K562 (cell line): ENCODE measurements at regions not wholly inside any gene's neighbourhood (a gene's known extent, or its start where the extent isn't known, plus 50 kb on each side); places are given as distances from the start of the nearest gene placed in this dataset.

Source experiments
- ATAC-seq: fragments of 200-7000 bp; cut with Tn5 transposase; 3 replicates; pipeline ENCODE4 v1.9.1; 2020; ENCODE audit warnings: moderate library complexity
- BruUV-seq: library from RNA; stranded (reverse); fragments of 400-500 nt; replicated peaks from 2 replicates; lab custom pipeline; 2021; lab: Mats Ljungman, UMichigan
- CTCF ChIA-PET: fragments of 300-600 bp; formaldehyde crosslinking; extraction: SDS; loops from one replicate; lab custom pipeline; 2021; ENCODE audit warnings: low intra/inter-chr PET ratio; lab: Yijun Ruan, JAX
- POLR2A ChIA-PET: fragments of 300-600, 350-650 bp; sonication (Branson Sonifier 250); formaldehyde crosslinking; extraction: SDS; loops from one replicate; lab custom pipeline; 2021; ENCODE audit warnings: antibody characterized with exemption, inconsistent platforms; lab: Yijun Ruan, JAX
- DNase-seq, 4 experiments: peaks; one replicate each; pipeline versions ENCODE4 v3.0.0 to v3.0.0-alpha.2; 2011 to 2018; ENCODE audit warnings: low spot score in 3 of 4, mixed read lengths in 3 of 4; ENCODE audit errors: extremely low read depth in 1 of 4
- FAIRE-seq: peaks from 2 replicates; lab custom pipeline; 2011; peaks lifted over from hg19 to GRCh38; lab: Jason Lieb, UNC
- H2AFZ ChIP-seq: 2 replicates; pipeline ENCODE4 v1.6.0; 2011; ENCODE audit warnings: low read depth, low read length, control low read depth, inconsistent platforms
- H3K27ac ChIP-seq: fragments of 200-600 bp; 3 replicates; pipeline ENCODE4 v1.8.0; 2011; ENCODE audit warnings: low read depth, mild to moderate bottlenecking, control low read depth, inconsistent platforms, low read length, moderate library complexity, mixed read lengths; ENCODE audit errors: extremely low read depth
- H3K27me3 ChIP-seq, 2 experiments: fragments of 300-600 bp in 1 of 2; 2 replicates in 1 of 2; 3 replicates in 1 of 2; pipeline versions ENCODE4 v1.6.0 to v1.8.0; 2011; ENCODE audit warnings: inconsistent platforms in 2 of 2, low read length in 2 of 2, mild to moderate bottlenecking in 1 of 2, mixed read lengths in 1 of 2, moderate library complexity in 1 of 2; ENCODE audit not compliant: control insufficient read depth in 2 of 2, insufficient read depth in 2 of 2
- H3K36me3 ChIP-seq: fragments of 300-600 bp; 3 replicates; pipeline ENCODE4 v1.8.0; 2011; ENCODE audit warnings: mild to moderate bottlenecking, low read length, inconsistent platforms; ENCODE audit not compliant: control insufficient read depth, insufficient read depth
- H3K4me1 ChIP-seq, 2 experiments: fragments of 200-600 bp in 1 of 2; replicated peaks in 1 of 2; 2 replicates in 1 of 2; 3 replicates in 1 of 2; pipeline versions ENCODE4 v1.5.1 to v1.8.0; 2011; ENCODE audit warnings: inconsistent platforms in 2 of 2, low read length in 2 of 2, mild to moderate bottlenecking in 1 of 2, mixed read lengths in 1 of 2, moderate library complexity in 1 of 2; ENCODE audit not compliant: control insufficient read depth in 2 of 2, insufficient read depth in 2 of 2
- H3K4me2 ChIP-seq: 2 replicates; pipeline ENCODE4 v1.6.1; 2011; ENCODE audit warnings: low read length, control low read depth, inconsistent platforms, mixed read lengths; ENCODE audit not compliant: insufficient read depth
- H3K4me3 ChIP-seq: fragments of 200-600 bp; sonication (generic), shearing (Covaris generic); 2 replicates; pipeline ENCODE4 v1.5.1; 2016; ENCODE audit warnings: control low read depth, inconsistent platforms
- H3K79me2 ChIP-seq: fragments of 200-600 bp; 3 replicates; pipeline ENCODE4 v1.8.0; 2011; ENCODE audit warnings: low read length, inconsistent platforms; ENCODE audit not compliant: control insufficient read depth, insufficient read depth
- H3K9ac ChIP-seq, 2 experiments: 2 replicates each; pipeline versions ENCODE4 v1.6.0 to v1.6.1; 2011; ENCODE audit warnings: low read depth in 2 of 2, low read length in 2 of 2, control low read depth in 1 of 2, inconsistent platforms in 1 of 2, mild to moderate bottlenecking in 1 of 2, mixed read lengths in 1 of 2; ENCODE audit not compliant: insufficient read depth in 1 of 2
- H3K9me1 ChIP-seq: one replicate; pipeline ENCODE4 v1.6.0; 2011; ENCODE audit warnings: inconsistent platforms, mild to moderate bottlenecking, low read length, moderate library complexity; ENCODE audit not compliant: control insufficient read depth, insufficient read depth
- H3K9me3 ChIP-seq: replicated peaks from 2 replicates; pipeline ENCODE4 v1.5.1; 2011; ENCODE audit warnings: low read depth, low read length, inconsistent platforms; ENCODE audit not compliant: control insufficient read depth, insufficient read depth
- H4K20me1 ChIP-seq: replicated peaks from 2 replicates; pipeline ENCODE4 v1.6.1; 2011; ENCODE audit warnings: low read length, inconsistent platforms, mixed read lengths; ENCODE audit not compliant: control insufficient read depth, insufficient read depth
- ARHGAP35 ChIP-seq: fragments of 450-650 bp; IDR thresholded peaks from 2 replicates; pipeline ENCODE4 v1.6.1; 2018; ENCODE audit not compliant: partially characterized antibody
- CBX3 ChIP-seq, 2 experiments: IDR thresholded peaks; 1 replicate in 1 of 2; 2 replicates in 1 of 2; pipeline ENCODE4 v1.6.1; 2012; ENCODE audit warnings: inconsistent platforms in 2 of 2, low read length in 2 of 2, borderline replicate concordance in 1 of 2, control low read depth in 1 of 2
- DLX4 ChIP-seq: fragments of 250-450 bp; sonication (Bioruptor Pico); IDR thresholded peaks from 2 replicates; pipeline ENCODE4 v1.6.1; 2021; ENCODE audit warnings: mild to moderate bottlenecking
- ELF2 ChIP-seq: fragments of 250-450 bp; sonication (Bioruptor Pico); IDR thresholded peaks from 2 replicates; pipeline ENCODE4 v1.5.0; 2021; ENCODE audit warnings: mild to moderate bottlenecking
- FOXK2 ChIP-seq, 2 experiments: fragments of 450-650 bp; IDR thresholded peaks in 1 of 2; conservative IDR thresholded peaks in 1 of 2; 2 replicates each; pipeline ENCODE4 v1.6.1; 2016; ENCODE audit warnings: low read depth in 2 of 2, mild to moderate bottlenecking in 1 of 2
- KLF10 ChIP-seq: fragments of 250-450 bp; sonication (Bioruptor Pico); IDR thresholded peaks from 2 replicates; pipeline ENCODE4 v1.6.1; 2021; ENCODE audit warnings: matching md5 sums
- MCM7 ChIP-seq, 2 experiments: fragments of 450-650 bp; IDR thresholded peaks; 2 replicates each; pipeline ENCODE4 v1.6.1; 2016 to 2018
- NONO ChIP-seq, 2 experiments: fragments of 200-400 bp in 1 of 2; fragments of 450-650 bp in 1 of 2; formaldehyde crosslinking in 1 of 2; IDR thresholded peaks; 2 replicates each; pipeline ENCODE4 v1.6.1; 2017; ENCODE audit warnings: low read depth in 2 of 2, mild to moderate bottlenecking in 2 of 2, moderate library complexity in 2 of 2, low read length in 1 of 2
- WGBS: fragments of 100-300 bp; shearing (Covaris generic); methylation state at CpG from one replicate; pipeline ENCODE4 v1.1.6; 2016; ENCODE audit warnings: low coverage, mixed read lengths; ENCODE audit not compliant: insufficient coverage; ENCODE audit errors: missing lambda C conversion rate; 5-methylcytosine and 5-hydroxymethylcytosine counted together
- in situ Hi-C: fragments of 300-500 bp; cut with MboI; formaldehyde crosslinking; loops from 4 replicates; pipeline ENCODE4 v1.15.0; 2018; ENCODE audit warnings: inconsistent platforms, mixed read lengths
- intact Hi-C: fragments of 100-400 bp; cut with micrococcal nuclease; formaldehyde crosslinking; loops from 2 replicates; pipeline ENCODE4 v1.14.2; 2022
- TF ChIP-seq, protein P1 (sequence below): sonication (generic); formaldehyde crosslinking; IDR thresholded peaks from 2 replicates; pipeline ENCODE4 v1.8.1; 2023; ENCODE audit warnings: mild to moderate bottlenecking, missing genetic modification reagents
- TF ChIP-seq, protein P2 (sequence below): sonication (generic); formaldehyde crosslinking; IDR thresholded peaks from 2 replicates; pipeline ENCODE4 v1.9.0; 2022; ENCODE audit warnings: mild to moderate bottlenecking, missing genetic modification reagents
- TF ChIP-seq, protein P3 (sequence below): fragments of 450-650 bp; IDR thresholded peaks from 2 replicates; pipeline ENCODE4 v1.7.1; 2018; ENCODE audit warnings: mild to moderate bottlenecking, low read depth; ENCODE audit not compliant: partially characterized antibody
- TF ChIP-seq, protein P4 (sequence below): fragments of 450-650 bp; formaldehyde crosslinking; IDR thresholded peaks from 2 replicates; pipeline ENCODE4 v1.4.0; 2020; ENCODE audit warnings: mild to moderate bottlenecking, moderate library complexity

GRCh38 chr1:116462722-116463121 lies 89.7 kb downstream of the ATP1A1 start:
- in situ Hi-C loops, result no loop called here
- BruUV-seq, result no TSS peak

More at GRCh38 chr1:116462722-116463121, 89.7 kb downstream of the ATP1A1 start:
- ATAC-seq (no peak), DNase-seq (no peak), FAIRE-seq (no peak)
- Histone ChIP-seq H3K4me1 (peaks cover 4 to 20% of the 10 kb centered on the region in 2 experiments; a peak in 3 of 5 replicates), H3K79me2 (no peaks in the 10 kb centered on the region), H4K20me1 (no peaks in the 10 kb centered on the region), H3K27ac (no peak overlapping the region), H3K4me3 (no peak overlapping the region), H3K27me3 (no peaks in the 10 kb centered on the region), H3K9me3 (no peaks in the 10 kb centered on the region), H3K4me2 (no peak overlapping the region), H3K9ac (no peak overlapping the region), H3K9me1 (no peaks in the 10 kb centered on the region), H3K36me3 (no peaks in the 10 kb centered on the region), H2AFZ (no peak overlapping the region)
- CTCF ChIA-PET, result no interaction called here
- POLR2A ChIA-PET, result interaction anchor here (0.7 to 1.6 kb wide), 5 partner anchors 9 to 187 kb away, joined by 3 to 5 read pairs (median 3); partner anchors contain the start of gene ATP1A1
- intact Hi-C loops, result no loop called here
- 13% methylated on average over 4 of the region's 4 CpGs for WGBS
- TF ChIP-seq NONO (IDR thresholded peaks at IDR 0.05; ENCODE audit: low read depth in 2 of 2, low read length in 1 of 2) (no peak), FOXK2 (conservative IDR thresholded peaks at IDR 0.05 in 1 of 2, IDR thresholded peaks at IDR 0.05 in 1 of 2; ENCODE audit: low read depth in 2 of 2) (no peak), MCM7 (IDR thresholded peaks at IDR 0.05) (no peak), ELF2 (CRISPR knock-in tag) (no peak), CBX3 (IDR thresholded peaks at IDR 0.05; ENCODE audit: borderline replicate concordance in 1 of 2, low read length in 2 of 2) (no peak), KLF10 (no peak), DLX4 (no peak), ARHGAP35 (no peak)
- TF ChIP-seq, protein P1, sequence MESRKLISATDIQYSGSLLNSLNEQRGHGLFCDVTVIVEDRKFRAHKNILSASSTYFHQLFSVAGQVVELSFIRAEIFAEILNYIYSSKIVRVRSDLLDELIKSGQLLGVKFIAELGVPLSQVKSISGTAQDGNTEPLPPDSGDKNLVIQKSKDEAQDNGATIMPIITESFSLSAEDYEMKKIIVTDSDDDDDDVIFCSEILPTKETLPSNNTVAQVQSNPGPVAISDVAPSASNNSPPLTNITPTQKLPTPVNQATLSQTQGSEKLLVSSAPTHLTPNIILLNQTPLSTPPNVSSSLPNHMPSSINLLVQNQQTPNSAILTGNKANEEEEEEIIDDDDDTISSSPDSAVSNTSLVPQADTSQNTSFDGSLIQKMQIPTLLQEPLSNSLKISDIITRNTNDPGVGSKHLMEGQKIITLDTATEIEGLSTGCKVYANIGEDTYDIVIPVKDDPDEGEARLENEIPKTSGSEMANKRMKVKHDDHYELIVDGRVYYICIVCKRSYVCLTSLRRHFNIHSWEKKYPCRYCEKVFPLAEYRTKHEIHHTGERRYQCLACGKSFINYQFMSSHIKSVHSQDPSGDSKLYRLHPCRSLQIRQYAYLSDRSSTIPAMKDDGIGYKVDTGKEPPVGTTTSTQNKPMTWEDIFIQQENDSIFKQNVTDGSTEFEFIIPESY (CRISPR knock-in tag), result no peak
- TF ChIP-seq, protein P2, sequence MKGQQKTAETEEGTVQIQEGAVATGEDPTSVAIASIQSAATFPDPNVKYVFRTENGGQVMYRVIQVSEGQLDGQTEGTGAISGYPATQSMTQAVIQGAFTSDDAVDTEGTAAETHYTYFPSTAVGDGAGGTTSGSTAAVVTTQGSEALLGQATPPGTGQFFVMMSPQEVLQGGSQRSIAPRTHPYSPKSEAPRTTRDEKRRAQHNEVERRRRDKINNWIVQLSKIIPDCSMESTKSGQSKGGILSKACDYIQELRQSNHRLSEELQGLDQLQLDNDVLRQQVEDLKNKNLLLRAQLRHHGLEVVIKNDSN (CRISPR knock-in tag), result no peak
- TF ChIP-seq, protein P3, sequence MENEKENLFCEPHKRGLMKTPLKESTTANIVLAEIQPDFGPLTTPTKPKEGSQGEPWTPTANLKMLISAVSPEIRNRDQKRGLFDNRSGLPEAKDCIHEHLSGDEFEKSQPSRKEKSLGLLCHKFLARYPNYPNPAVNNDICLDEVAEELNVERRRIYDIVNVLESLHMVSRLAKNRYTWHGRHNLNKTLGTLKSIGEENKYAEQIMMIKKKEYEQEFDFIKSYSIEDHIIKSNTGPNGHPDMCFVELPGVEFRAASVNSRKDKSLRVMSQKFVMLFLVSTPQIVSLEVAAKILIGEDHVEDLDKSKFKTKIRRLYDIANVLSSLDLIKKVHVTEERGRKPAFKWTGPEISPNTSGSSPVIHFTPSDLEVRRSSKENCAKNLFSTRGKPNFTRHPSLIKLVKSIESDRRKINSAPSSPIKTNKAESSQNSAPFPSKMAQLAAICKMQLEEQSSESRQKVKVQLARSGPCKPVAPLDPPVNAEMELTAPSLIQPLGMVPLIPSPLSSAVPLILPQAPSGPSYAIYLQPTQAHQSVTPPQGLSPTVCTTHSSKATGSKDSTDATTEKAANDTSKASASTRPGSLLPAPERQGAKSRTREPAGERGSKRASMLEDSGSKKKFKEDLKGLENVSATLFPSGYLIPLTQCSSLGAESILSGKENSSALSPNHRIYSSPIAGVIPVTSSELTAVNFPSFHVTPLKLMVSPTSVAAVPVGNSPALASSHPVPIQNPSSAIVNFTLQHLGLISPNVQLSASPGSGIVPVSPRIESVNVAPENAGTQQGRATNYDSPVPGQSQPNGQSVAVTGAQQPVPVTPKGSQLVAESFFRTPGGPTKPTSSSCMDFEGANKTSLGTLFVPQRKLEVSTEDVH, result no peak
- TF ChIP-seq, protein P4, sequence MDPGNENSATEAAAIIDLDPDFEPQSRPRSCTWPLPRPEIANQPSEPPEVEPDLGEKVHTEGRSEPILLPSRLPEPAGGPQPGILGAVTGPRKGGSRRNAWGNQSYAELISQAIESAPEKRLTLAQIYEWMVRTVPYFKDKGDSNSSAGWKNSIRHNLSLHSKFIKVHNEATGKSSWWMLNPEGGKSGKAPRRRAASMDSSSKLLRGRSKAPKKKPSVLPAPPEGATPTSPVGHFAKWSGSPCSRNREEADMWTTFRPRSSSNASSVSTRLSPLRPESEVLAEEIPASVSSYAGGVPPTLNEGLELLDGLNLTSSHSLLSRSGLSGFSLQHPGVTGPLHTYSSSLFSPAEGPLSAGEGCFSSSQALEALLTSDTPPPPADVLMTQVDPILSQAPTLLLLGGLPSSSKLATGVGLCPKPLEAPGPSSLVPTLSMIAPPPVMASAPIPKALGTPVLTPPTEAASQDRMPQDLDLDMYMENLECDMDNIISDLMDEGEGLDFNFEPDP (CRISPR knock-in tag), result no peak
